Loucy (cell line): ENCODE measurements at regions not wholly inside any gene's neighbourhood (a gene's known extent, or its start where the extent isn't known, plus 50 kb on each side); places are given as distances from the start of the nearest gene placed in this dataset.

Experiments
- EZH2phosphoT487 ChIP-seq: fragments of 200-600 bp; IDR thresholded peaks from 2 replicates; pipeline ENCODE4 v1.6.1; 2018; ENCODE audit warnings: antibody characterized with exemption, mild to moderate bottlenecking, moderate library complexity, borderline replicate concordance
- TF ChIP-seq, protein P1 (sequence below): fragments of 200-600 bp; sonication (generic); conservative IDR thresholded peaks from 2 replicates; pipeline ENCODE4 v1.5.1; 2014; ENCODE audit warnings: mild to moderate bottlenecking, antibody characterized with exemption, low read length

GRCh38 chr19:5244351-5244750 is 96.3 kb downstream of the PTPRS start:
- TF ChIP-seq, protein P1, sequence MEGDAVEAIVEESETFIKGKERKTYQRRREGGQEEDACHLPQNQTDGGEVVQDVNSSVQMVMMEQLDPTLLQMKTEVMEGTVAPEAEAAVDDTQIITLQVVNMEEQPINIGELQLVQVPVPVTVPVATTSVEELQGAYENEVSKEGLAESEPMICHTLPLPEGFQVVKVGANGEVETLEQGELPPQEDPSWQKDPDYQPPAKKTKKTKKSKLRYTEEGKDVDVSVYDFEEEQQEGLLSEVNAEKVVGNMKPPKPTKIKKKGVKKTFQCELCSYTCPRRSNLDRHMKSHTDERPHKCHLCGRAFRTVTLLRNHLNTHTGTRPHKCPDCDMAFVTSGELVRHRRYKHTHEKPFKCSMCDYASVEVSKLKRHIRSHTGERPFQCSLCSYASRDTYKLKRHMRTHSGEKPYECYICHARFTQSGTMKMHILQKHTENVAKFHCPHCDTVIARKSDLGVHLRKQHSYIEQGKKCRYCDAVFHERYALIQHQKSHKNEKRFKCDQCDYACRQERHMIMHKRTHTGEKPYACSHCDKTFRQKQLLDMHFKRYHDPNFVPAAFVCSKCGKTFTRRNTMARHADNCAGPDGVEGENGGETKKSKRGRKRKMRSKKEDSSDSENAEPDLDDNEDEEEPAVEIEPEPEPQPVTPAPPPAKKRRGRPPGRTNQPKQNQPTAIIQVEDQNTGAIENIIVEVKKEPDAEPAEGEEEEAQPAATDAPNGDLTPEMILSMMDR, result no peak
- TF ChIP-seq EZH2phosphoT487, result no peak
